Spleen (tissue), 7 donors: ENCODE measurements at regions not wholly inside any gene's neighbourhood (a gene's known extent, or its start where the extent isn't known, plus 50 kb on each side); places are given as distances from the start of the nearest gene placed in this dataset.

Experiments
- POLR2AphosphoS5 ChIP-seq, 3 donors: sonication (generic); formaldehyde crosslinking; IDR thresholded peaks; one replicate each; pipeline ENCODE4 v1.5.1; 2017; ENCODE audit warnings: antibody characterized with exemption in 3 of 3
- TF ChIP-seq, protein P1 (sequence below), 11 experiments: fragments of 200-600 bp in 7 of 11; fragments of 450-650 bp in 4 of 11; sonication (generic) in 4 of 11; IDR thresholded peaks in 8 of 11; conservative IDR thresholded peaks in 3 of 11; 1 replicate in 7 of 11; 2 replicates in 4 of 11; pipeline versions ENCODE4 v1.4.0 to v1.8.0; 2016 to 2021; ENCODE audit warnings: antibody characterized with exemption in 11 of 11, inconsistent platforms in 4 of 11, mild to moderate bottlenecking in 1 of 11
- donor health status: DM: no; HTN: no; CAD: no; lungs with moderate emphysema.
- donor health status: DM: no; HTN: no; CAD: no.
- donor health status: DM: no; HTN: no; CAD: no.

DNA sequence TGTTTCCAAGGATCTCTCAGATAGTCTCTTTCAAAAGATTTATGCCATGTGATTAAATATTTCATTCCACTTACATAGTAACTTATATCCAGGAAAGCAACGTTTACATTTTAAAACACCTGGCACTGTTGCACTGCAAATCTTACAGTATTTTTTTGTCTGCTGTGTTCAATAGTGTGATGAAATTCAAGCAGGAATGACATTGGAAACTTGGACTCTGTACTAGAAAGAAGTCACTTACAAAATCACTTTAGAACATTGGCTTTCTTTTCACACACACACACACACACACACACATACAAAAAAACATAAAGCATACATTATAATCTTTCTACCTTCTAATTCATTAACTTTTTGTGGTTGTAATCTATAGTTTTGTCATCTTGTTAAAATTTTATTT, 66.2 kb upstream of the USP15 start:
- no peak for TF ChIP-seq POLR2AphosphoS5 (IDR thresholded peaks at IDR 0.05)
- TF ChIP-seq, protein P1, sequence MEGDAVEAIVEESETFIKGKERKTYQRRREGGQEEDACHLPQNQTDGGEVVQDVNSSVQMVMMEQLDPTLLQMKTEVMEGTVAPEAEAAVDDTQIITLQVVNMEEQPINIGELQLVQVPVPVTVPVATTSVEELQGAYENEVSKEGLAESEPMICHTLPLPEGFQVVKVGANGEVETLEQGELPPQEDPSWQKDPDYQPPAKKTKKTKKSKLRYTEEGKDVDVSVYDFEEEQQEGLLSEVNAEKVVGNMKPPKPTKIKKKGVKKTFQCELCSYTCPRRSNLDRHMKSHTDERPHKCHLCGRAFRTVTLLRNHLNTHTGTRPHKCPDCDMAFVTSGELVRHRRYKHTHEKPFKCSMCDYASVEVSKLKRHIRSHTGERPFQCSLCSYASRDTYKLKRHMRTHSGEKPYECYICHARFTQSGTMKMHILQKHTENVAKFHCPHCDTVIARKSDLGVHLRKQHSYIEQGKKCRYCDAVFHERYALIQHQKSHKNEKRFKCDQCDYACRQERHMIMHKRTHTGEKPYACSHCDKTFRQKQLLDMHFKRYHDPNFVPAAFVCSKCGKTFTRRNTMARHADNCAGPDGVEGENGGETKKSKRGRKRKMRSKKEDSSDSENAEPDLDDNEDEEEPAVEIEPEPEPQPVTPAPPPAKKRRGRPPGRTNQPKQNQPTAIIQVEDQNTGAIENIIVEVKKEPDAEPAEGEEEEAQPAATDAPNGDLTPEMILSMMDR (IDR thresholded peaks at IDR 0.05 in 8 of 11, conservative IDR thresholded peaks at IDR 0.05 in 3 of 11) = no peak
